ENCODE measurements at regions not wholly inside any gene's neighbourhood (a gene's known extent, or its start where the extent isn't known, plus 50 kb on each side); places are given as distances from the start of the nearest gene placed in this dataset.
A peak's percentile ranks its signal among the peaks of the same experiment; 100 is the strongest.

DNA sequence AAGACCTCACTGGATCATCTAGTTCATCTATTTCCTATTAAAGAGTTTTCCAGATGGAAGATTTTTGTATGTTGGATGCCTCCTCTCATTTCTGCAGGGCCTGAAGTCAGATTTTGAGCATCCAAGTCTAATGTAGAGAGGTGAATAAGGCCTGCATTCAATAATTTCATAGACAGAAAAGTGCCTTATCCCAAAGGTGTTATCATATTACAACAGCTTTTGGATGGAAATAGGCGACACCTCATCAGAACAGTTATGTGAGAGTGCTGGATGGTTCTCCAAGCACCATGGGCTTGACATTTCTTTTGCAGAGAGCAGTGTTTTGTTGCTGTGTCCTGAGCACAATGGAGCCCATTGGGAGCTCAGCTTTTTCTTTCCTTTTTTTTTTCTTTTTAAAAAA is 162.4 kb upstream of the MEOX2 start:
- DNase-seq (ENCODE audit: low read depth in 1 of 2, low spot score in 1 of 2), result no peak
- H3K4me3 ChIP-seq, result no peak overlapping the region
- no peaks in the 10 kb centered on the region for H3K27me3 ChIP-seq
- no peaks in the 10 kb centered on the region for H3K4me1 ChIP-seq (ENCODE audit: low read depth)
- H3K9me3 ChIP-seq (ENCODE audit: low read depth), result no peaks in the 10 kb centered on the region
- H3K36me3 ChIP-seq, result no peaks in the 10 kb centered on the region
- TF ChIP-seq CTCF (IDR thresholded peaks at IDR 0.05; ENCODE audit: low read depth, low read length), result no peak
- H3K27ac ChIP-seq, result no peak overlapping the region

- Histone ChIP-seq H3K4me1 (ENCODE audit: low read depth) (no peaks in the 10 kb centered on the region), H3K27me3 (no peaks in the 10 kb centered on the region), H3K36me3 (no peaks in the 10 kb centered on the region), H3K9me3 (ENCODE audit: low read depth) (no peaks in the 10 kb centered on the region), H3K4me3 (no peak overlapping the region), H3K27ac (no peak overlapping the region)
- peak in 1 of 2 donors; percentile 25 for DNase-seq (ENCODE audit: low read depth in 1 of 2, low spot score in 1 of 2)
- no peak for TF ChIP-seq CTCF (IDR thresholded peaks at IDR 0.05; ENCODE audit: low read depth, low read length)
Measured at GRCh38 chr7:15848362-15848761, 161.9 kb upstream of the MEOX2 start.

- Histone ChIP-seq H3K9me3 (ENCODE audit: low read depth) (no peaks in the 10 kb centered on the region), H3K27me3 (no peaks in the 10 kb centered on the region), H3K36me3 (no peaks in the 10 kb centered on the region), H3K4me3 (no peak overlapping the region), H3K4me1 (ENCODE audit: low read depth) (no peaks in the 10 kb centered on the region), H3K27ac (no peak overlapping the region)
- TF ChIP-seq CTCF (IDR thresholded peaks at IDR 0.05; ENCODE audit: low read depth, low read length), result no peak
- no peak for DNase-seq (ENCODE audit: low read depth in 1 of 2, low spot score in 1 of 2)
Measured at GRCh38 chr7:15845868-15846267, 159.4 kb upstream of the MEOX2 start.

- Histone ChIP-seq H3K27me3 (no peaks in the 10 kb centered on the region), H3K36me3 (no peaks in the 10 kb centered on the region), H3K4me3 (no peak overlapping the region), H3K9me3 (ENCODE audit: low read depth) (no peaks in the 10 kb centered on the region), H3K4me1 (ENCODE audit: low read depth) (no peaks in the 10 kb centered on the region), H3K27ac (no peak overlapping the region)
- no peak for DNase-seq (ENCODE audit: low read depth in 1 of 2, low spot score in 1 of 2)
- no peak for TF ChIP-seq CTCF (IDR thresholded peaks at IDR 0.05; ENCODE audit: low read depth, low read length)
Measured at GRCh38 chr7:15845461-15845860, 159.0 kb upstream of the MEOX2 start.

- Histone ChIP-seq H3K27ac (no peak overlapping the region), H3K27me3 (no peaks in the 10 kb centered on the region), H3K4me1 (ENCODE audit: low read depth) (no peaks in the 10 kb centered on the region), H3K9me3 (ENCODE audit: low read depth) (no peaks in the 10 kb centered on the region), H3K36me3 (no peaks in the 10 kb centered on the region), H3K4me3 (no peak overlapping the region)
- peak; percentile 21 to 76 for DNase-seq (ENCODE audit: low read depth in 1 of 2, low spot score in 1 of 2)
- TF ChIP-seq CTCF (IDR thresholded peaks at IDR 0.05; ENCODE audit: low read depth, low read length), result no peak
Measured at GRCh38 chr7:15839416-15840100, 153.1 kb upstream of the MEOX2 start.
